ENCODE measurements at regions not wholly inside any gene's neighbourhood (a gene's known extent, or its start where the extent isn't known, plus 50 kb on each side); places are given as distances from the start of the nearest gene placed in this dataset.

GRCh38 chr4:3715855-3716630, 50.1 kb upstream of the ADRA2C start:
- DNase-seq (ENCODE audit: low spot score) = no peak

DNA sequence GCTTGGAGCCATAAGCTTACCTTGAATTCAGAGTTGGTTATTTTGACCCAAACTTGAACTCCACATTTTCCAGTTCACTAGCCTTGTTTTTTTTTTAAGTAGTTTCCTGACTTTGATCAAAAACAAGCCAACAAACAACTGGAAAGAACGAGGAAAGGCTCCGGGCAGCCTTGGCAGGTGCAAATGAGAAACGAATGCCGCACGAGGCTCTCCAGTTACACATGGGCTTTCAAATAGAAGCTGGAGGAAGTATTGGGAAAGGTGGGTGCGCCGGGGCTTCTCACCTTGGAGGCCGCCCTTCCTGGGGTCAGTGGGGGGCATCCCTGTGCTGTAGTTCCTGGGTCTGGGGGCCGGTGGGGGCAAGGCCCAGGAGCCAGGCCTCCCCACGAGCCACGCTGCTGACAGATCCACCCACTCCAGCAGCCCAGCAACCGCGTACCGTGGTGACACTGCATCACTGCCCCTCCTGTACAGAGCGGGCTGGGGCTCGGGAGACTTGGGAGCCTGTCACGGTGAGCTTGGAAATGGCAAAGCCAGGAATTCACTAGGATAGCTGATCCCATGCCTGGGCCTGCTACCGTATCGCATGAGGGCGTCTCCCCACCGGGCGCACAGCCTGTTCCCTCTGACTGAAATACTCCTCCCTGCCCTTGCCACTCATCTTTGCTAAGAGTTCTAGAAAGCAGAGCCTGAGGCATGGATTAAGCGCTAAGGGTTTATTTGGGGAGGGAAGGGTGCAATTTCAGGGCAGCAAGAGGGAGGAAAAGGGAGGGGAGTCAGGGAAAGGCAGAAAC, 50.9 kb upstream of the ADRA2C start:
- no peak for DNase-seq (ENCODE audit: low spot score)

- no peak for DNase-seq (ENCODE audit: low spot score)
These were observed 51.6 kb upstream of the ADRA2C start for GRCh38 chr4:3714642-3715001.

DNA sequence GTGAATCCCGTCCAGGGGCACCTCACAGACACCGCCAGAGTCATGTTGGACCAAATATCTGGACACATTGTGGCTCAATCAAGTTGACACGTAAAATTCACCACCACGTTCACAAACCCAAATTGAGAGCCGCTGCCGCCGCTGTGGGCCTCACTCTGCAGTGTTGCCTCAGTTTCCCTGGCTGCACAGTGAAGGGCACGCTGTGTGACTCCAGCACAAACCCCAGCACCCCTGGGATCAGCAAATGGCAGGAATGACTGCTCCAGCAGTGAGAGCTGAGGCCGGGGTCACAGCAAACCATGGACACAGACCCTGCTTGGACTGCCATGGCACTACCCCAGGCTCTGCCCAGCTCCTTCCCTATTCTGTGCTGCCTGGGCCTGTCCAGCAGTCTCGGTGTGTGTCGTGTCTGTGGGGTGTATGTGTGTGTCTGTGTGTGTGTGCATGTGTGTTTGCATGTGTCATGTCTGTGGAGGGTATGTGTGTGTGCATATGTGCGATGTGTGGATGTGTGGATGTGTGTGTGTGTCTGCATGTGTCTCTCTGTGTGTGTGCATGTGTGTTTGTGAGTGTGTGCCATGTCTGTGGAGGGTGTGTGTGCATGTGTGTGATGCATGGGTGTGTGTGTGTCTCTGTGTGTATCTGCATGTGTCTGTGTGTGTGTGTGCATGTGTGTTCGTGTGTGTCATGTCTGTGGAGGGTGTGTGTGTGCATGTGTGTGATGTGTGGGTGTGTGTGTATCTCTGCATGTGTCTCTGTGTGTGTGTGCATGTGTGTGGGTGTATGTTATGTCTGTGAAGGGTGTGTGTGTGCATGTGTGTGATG, 52.2 kb upstream of the ADRA2C start:
- DNase-seq (ENCODE audit: low spot score) = no peak

DNA sequence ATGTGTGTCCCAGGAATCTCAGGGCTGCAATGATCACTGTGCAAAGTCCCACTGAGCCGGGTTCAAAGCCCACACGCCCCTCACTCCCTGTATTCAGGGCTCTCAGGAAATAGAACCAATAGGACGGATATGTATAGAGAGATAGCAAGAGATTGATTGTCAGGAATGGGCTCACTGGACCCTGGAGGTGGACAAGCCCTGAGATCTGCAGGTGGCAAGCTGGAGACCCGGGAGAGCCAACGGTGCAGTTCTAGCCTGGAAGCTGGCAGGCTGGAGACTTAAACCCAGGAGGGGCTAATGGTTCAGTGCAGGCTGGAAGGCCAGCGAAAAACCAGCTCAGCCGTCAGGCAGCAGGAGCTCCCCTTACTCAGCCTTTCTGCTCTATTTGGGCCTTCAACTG, 52.8 kb upstream of the ADRA2C start:
- DNase-seq (ENCODE audit: low spot score) = no peak

- no peak for DNase-seq (ENCODE audit: low spot score)
These were observed 53.2 kb upstream of the ADRA2C start for GRCh38 chr4:3712936-3713335.

DNA sequence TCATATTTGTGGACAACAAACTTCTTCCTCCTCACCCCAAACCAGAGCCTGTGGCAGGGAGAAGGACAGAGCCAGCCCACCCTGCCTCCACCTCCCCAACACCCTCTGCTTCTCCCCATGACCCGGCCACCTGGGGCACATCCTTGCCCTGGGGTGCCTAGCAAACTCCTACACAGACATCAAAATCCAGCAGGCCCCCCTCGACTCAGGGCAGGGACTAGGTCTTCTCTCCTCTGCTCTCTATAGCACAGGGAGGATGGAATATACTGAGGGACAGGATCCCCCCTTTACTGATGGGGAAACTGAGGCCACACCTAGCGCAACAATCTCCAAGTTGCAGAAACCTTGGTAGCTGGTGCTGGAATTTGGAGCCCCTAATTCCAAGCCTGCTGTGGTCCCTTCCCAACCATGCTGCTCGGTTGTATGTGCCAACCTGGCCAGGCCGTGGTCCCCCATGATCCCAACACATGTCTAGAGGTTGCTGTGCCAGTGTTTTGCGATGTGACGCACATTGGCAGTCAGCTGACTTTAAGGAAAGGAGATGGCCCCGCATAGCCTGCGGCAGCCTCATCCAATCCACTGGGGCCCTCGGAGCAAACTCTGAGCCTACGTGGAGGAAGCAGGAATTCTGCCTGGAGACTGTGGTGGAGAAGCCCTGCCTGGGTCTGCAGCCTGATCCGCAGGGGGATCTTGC, 53.9 kb upstream of the ADRA2C start:
- no peak for DNase-seq (ENCODE audit: low spot score)

- DNase-seq (ENCODE audit: low spot score) = no peak
These were observed 54.7 kb upstream of the ADRA2C start for GRCh38 chr4:3711183-3712111.

- DNase-seq (ENCODE audit: low spot score) = peak; percentile 86
These were observed 55.6 kb upstream of the ADRA2C start for GRCh38 chr4:3710451-3711182.

GRCh38 chr4:3709846-3710441, 56.2 kb upstream of the ADRA2C start:
- DNase-seq (ENCODE audit: low spot score) = no peak

DNA sequence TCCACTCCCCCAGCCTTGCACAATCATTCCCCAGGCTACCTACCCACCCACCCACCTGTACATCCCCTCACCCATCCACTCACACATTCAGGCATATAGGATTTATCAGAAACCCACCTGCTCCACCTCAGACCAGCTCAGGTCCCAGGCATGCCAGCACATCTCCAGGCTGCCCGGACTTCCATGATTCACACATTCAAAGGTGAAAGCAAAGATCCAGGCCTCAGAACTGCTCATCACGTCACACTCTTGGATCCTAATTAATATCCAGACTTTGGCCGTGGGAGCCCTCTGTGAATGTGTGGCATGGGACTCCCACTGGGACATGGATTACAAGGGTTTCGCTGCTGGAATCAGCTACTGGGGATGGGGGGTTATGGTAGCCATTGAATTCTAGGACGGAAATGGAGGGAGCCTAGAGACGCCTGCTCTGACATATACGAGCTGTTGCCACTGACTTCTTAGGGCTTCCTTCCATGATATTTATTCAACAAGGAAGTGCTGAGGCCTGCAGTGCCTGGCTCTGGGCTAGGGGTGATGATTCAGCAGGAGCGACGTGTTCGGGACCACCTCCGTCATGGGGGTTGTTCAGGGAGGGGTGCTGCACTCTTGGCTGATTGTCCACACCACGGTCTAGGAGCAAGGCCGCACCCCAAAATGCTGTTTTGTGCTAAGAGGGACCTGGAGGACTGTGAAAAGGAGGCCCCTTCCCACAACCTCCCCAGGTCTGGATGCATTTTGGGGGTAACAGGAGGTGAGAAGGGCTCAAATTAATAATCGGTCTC, 56.9 kb upstream of the ADRA2C start:
- no peak for DNase-seq (ENCODE audit: low spot score)

DNA sequence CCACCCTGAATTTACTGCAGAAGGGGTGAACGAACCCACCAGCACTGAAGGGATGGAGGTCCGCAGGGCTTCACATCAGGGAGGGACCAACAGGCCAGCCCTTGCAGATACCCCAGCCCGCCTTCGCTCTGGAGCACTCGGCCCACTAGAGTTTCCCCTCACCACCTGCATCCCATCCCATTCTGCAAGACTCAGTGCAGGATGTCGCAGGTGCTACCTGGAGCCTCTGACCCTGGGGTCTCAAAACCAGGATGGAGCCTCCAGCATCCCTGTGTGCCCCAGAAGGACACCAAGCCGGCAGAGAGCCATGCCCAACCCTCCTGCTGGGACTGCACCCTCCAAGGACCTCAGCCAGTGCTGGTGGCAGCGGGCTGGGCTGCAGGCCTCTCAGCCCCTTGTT, 57.6 kb upstream of the ADRA2C start:
- no peak for DNase-seq (ENCODE audit: low spot score)

GRCh38 chr4:3708103-3708510, 58.1 kb upstream of the ADRA2C start:
- DNase-seq (ENCODE audit: low spot score) = no peak

DNA sequence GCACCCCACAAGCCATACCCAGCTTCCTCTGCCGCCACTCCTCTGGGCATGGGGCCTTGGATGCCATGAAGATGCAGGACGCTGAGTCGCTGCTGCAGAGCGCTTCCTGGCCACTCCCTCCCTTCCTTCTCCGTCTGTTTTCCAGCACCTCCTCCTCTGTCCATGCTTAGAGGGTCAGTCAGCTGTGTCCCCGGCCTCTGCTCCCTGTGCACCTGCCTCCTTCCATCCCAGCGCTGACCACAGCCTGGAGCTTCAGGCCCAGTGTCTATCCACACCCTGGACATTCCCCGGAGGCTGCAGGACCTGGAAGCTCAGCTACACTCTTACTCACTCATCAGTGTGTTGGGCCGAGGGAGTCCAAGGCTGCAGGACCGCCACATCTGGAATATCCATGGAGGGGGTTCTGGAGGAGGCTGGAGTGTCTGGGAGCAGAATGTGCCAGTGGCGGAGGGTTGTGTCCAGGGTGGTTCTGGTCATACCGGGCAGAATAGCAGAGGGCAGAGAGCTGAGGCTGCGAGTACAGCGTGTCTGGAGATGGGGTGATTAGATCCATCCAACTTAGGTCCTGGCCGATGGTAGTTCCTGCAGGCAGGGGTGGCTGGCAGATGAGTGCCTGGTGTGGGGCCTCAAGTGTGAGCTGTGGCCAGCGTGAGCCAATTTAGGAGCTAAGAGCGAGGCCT, 58.6 kb upstream of the ADRA2C start:
- no peak for DNase-seq (ENCODE audit: low spot score)

GRCh38 chr4:3706565-3707422, 59.4 kb upstream of the ADRA2C start:
- no peak for DNase-seq (ENCODE audit: low spot score)

DNA sequence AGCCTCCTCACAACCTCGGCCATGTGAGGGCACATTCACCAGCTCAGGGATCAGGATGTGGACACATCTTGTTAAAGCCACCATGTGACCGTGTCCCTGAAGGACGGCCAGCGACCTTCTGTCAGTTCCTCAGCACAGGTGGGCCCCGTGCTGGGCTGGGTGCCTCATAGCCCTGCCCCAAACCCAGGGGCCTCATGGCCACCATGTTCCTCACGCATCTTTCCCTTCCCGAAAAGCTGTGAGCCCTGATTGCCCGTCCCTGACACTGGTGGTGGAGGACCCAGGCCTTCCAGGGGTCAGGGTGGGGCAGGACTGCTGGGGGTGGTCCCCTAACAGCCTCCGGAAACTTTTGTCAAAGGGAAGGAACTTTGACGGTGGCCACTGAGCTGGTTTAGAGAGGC, 60.1 kb upstream of the ADRA2C start:
- DNase-seq (ENCODE audit: low spot score) = no peak

- no peak for DNase-seq (ENCODE audit: low spot score)
These were observed 60.8 kb upstream of the ADRA2C start for GRCh38 chr4:3705236-3705987.

Measured in ecto neural progenitor cell (in vitro differentiated cells).